HEK293T (cell line): ENCODE measurements at regions not wholly inside any gene's neighbourhood (a gene's known extent, or its start where the extent isn't known, plus 50 kb on each side); places are given as distances from the start of the nearest gene placed in this dataset.
"Not testable (repeated sequence)": the region's sequence is repeated elsewhere in the genome, so short reads cannot be mapped to it uniquely, and the experiment has no call there.

Experiments used
- CTCF ChIA-PET: fragments of 350-600 bp; formaldehyde crosslinking; extraction: SDS; loops from one replicate; lab custom pipeline; 2021; ENCODE audit warnings: antibody characterized with exemption, inconsistent platforms; lab: Yijun Ruan, JAX
- POLR2A ChIA-PET: fragments of 350-600 bp; formaldehyde crosslinking; extraction: SDS; loops from one replicate; lab custom pipeline; 2020; ENCODE audit warnings: antibody characterized with exemption, inconsistent platforms; lab: Yijun Ruan, JAX
- DNase-seq: peaks from one replicate; pipeline ENCODE4 v3.0.0; 2012; ENCODE audit warnings: mixed read lengths; ENCODE audit errors: extremely low spot score
- ARNT ChIP-seq: fragments of 450-650 bp; IDR thresholded peaks from 2 replicates; pipeline ENCODE4 v1.6.1; 2017; ENCODE audit warnings: mild to moderate bottlenecking
- BHLHE40 ChIP-seq: fragments of 450-650 bp; IDR thresholded peaks from 2 replicates; pipeline ENCODE4 v1.6.1; 2016; ENCODE audit warnings: mild to moderate bottlenecking, moderate library complexity, borderline replicate concordance
- CTBP1 ChIP-seq: fragments of 450-650 bp; IDR thresholded peaks from 2 replicates; pipeline ENCODE4 v1.6.1; 2016; ENCODE audit warnings: borderline replicate concordance
- ELF4 ChIP-seq: fragments of 450-650 bp; IDR thresholded peaks from 2 replicates; pipeline ENCODE4 v1.6.1; 2017; ENCODE audit warnings: antibody characterized with exemption
- FOXA1 ChIP-seq: fragments of 450-650 bp; IDR thresholded peaks from 2 replicates; pipeline ENCODE4 v1.6.1; 2016; ENCODE audit warnings: mild to moderate bottlenecking
- FOXK2 ChIP-seq: fragments of 450-650 bp; IDR thresholded peaks from 2 replicates; pipeline ENCODE4 v1.6.1; 2016; ENCODE audit warnings: mild to moderate bottlenecking
- FOXM1 ChIP-seq: fragments of 450-650 bp; IDR thresholded peaks from 2 replicates; pipeline ENCODE4 v1.6.1; 2017; ENCODE audit warnings: mild to moderate bottlenecking, borderline replicate concordance
- HDGF ChIP-seq: fragments of 450-650 bp; IDR thresholded peaks from 2 replicates; pipeline ENCODE4 v1.6.1; 2017; ENCODE audit warnings: antibody characterized with exemption, borderline replicate concordance
- L3MBTL2 ChIP-seq: fragments of 450-650 bp; conservative IDR thresholded peaks from 2 replicates; pipeline ENCODE4 v1.6.1; 2016; ENCODE audit warnings: mild to moderate bottlenecking
- LEF1 ChIP-seq: fragments of 450-650 bp; IDR thresholded peaks from 2 replicates; pipeline ENCODE4 v1.6.1; 2017; ENCODE audit warnings: mild to moderate bottlenecking, borderline replicate concordance
- NFRKB ChIP-seq: fragments of 450-650 bp; IDR thresholded peaks from 2 replicates; pipeline ENCODE4 v1.6.1; 2016; ENCODE audit warnings: mild to moderate bottlenecking, moderate library complexity
- SP1 ChIP-seq: fragments of 450-650 bp; IDR thresholded peaks from 2 replicates; pipeline ENCODE4 v1.6.1; 2017
- SUZ12 ChIP-seq: fragments of 450-650 bp; IDR thresholded peaks from 2 replicates; pipeline ENCODE4 v1.6.1; 2016; ENCODE audit warnings: mild to moderate bottlenecking
- TARDBP ChIP-seq: fragments of 450-650 bp; IDR thresholded peaks from 2 replicates; pipeline ENCODE4 v1.6.1; 2016
- ZNF384 ChIP-seq: fragments of 450-650 bp; IDR thresholded peaks from 2 replicates; pipeline ENCODE4 v1.6.1; 2016
- TF ChIP-seq, protein P1 (sequence below): fragments of 450-650 bp; IDR thresholded peaks from 2 replicates; pipeline ENCODE4 v1.6.1; 2016

DNA sequence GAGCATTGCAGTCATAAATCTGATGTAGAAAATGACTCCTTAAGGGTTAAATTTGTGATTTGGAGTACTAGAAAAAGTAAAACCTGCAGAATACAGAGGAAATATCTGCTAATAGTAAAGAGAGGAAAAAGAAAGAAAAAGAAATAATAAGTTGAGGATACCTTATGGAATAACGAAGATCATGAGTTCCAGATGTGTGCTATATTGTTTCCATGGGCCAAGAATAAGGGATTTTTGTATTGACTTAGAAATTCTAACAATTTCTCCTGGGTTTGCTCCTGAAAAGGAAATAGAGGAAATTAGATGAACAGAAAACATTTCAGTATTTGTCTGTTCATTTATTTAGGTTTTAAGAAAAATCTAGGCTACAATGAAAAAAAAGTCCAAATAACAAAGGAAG lies 115.3 kb downstream of the ALG10B start:
- POLR2A ChIA-PET = no interaction called here
- TF ChIP-seq BHLHE40 (no peak), FOXM1 (no peak), ZNF384 (no peak), FOXA1 (no peak), SUZ12 (no peak), CTBP1 (no peak), TARDBP (no peak)
- CTCF ChIA-PET = no interaction called here
- DNase-seq = no peak

DNA sequence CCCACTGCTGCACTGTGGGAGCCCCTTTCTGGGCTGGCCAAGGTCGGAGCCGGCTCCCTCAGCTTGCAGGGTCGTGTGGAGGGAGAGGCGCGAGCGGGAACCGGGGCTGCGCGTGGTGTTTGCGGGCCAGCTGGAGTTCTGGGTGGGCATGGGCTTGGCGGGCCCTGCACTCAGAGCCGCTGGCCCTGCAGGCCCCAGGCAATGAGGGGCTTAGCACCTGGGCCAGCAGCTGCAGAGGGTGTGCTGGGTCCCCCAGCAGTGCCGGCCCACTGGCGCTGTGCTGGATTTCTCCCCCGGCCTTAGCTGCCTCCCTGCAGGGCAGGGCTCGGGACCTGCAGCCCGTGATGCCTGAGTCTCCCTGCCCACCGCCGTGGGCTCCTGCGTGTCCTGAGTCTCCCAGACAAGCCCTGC lies 125.3 kb downstream of the ALG10B start:
- POLR2A ChIA-PET, DNase-seq, CTCF ChIA-PET: not testable (repeated sequence)

DNA sequence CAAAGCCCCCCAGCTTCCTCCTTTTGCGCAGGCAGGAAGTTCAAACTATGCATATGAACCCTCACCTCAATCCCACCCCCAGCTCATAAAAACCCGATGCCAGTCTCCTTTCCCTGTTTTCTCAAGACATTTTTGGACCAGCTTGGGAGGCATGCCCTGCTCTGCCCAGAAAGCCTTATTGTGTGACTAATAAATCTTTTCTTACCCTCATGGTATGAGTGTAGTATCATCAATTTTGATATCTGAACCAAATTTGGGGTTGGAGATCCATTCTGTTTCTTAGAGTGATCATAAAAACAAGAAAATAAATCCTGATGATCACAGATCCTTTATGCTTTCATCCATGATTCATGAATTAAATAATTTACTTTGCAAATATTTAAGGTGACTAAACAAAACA lies 128.5 kb downstream of the ALG10B start:
- POLR2A ChIA-PET = no interaction called here

DNA sequence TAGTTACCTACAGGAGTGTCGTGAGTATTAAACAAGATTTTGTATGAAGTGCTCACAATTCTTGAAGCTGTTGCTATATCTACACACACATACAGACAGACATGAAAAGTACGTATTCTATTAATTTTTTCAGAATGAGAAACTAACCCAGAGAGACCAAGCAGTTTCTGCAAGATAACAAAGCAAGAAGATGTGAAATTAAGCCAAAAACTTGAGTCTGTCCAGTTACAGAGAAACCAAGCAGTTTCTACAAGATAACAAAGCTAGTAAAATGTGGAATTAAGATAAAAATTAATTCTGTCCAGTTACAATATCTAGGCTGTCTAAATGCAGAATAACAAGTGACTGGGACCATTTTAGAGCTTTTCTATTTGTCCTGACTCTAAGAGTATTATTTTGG lies 132.4 kb downstream of the ALG10B start:
- ChIA-PET CTCF (no interaction called here), POLR2A (no interaction called here)
- DNase-seq = no peak
- no peak for TF ChIP-seq LEF1
- no peak for TF ChIP-seq BHLHE40
- TF ChIP-seq FOXM1 = no peak
- TF ChIP-seq CTBP1 = no peak
- TF ChIP-seq L3MBTL2 = no peak
- TF ChIP-seq, protein P1, sequence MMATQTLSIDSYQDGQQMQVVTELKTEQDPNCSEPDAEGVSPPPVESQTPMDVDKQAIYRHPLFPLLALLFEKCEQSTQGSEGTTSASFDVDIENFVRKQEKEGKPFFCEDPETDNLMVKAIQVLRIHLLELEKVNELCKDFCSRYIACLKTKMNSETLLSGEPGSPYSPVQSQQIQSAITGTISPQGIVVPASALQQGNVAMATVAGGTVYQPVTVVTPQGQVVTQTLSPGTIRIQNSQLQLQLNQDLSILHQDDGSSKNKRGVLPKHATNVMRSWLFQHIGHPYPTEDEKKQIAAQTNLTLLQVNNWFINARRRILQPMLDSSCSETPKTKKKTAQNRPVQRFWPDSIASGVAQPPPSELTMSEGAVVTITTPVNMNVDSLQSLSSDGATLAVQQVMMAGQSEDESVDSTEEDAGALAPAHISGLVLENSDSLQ = no peak
- no peak for TF ChIP-seq ZNF384
- no peak for TF ChIP-seq SP1
- TF ChIP-seq NFRKB = no peak
- TF ChIP-seq ARNT = no peak
- no peak for TF ChIP-seq FOXK2
- no peak for TF ChIP-seq FOXA1
- no peak for TF ChIP-seq ELF4
- TF ChIP-seq SUZ12 = no peak
- no peak for TF ChIP-seq TARDBP
- TF ChIP-seq HDGF = no peak

More for the DNA sequence above, 128.5 kb downstream of the ALG10B start:
- CTCF ChIA-PET = no interaction called here
- TF ChIP-seq LEF1 (no peak), BHLHE40 (no peak), L3MBTL2 (no peak), ELF4 (no peak), FOXA1 (no peak), HDGF (no peak), TARDBP (no peak), SUZ12 (no peak), SP1 (no peak), NFRKB (no peak), CTBP1 (no peak), FOXK2 (no peak), ZNF384 (no peak), ARNT (no peak), FOXM1 (no peak)
- TF ChIP-seq, protein P1 = no peak
- DNase-seq = no peak

DNA sequence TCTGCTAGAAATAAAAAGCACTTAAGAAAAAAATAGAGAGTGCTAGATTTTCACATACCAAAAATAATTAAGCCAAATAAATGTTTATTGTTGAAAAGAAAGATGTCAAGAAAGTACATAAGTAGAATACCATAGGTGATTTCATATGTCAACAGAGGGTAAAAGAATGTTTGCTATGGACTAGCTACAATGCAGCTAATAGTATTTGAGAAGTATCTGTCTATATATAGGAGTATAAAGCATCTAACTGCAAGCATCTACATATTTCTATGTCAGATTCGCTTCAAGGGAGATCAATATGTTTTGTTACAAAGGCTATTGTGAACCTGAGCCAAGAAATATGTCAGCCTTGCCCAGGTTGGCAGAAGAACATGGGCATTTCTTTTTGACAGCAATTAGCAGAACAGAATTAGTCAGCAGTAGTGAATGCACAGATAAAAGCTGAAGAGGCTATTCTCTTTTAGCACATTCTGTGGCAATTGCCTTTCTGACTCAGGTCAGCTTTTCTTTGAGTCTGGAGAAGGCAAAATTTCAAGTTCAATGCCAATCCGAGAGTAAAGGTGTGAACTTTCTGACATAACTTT lies 140.1 kb downstream of the ALG10B start:
- TF ChIP-seq SP1 = no peak
- TF ChIP-seq FOXM1 = no peak
- TF ChIP-seq ELF4 = no peak
- TF ChIP-seq SUZ12 = no peak
- DNase-seq = no peak
- ChIA-PET CTCF (no interaction called here), POLR2A (no interaction called here)

DNA sequence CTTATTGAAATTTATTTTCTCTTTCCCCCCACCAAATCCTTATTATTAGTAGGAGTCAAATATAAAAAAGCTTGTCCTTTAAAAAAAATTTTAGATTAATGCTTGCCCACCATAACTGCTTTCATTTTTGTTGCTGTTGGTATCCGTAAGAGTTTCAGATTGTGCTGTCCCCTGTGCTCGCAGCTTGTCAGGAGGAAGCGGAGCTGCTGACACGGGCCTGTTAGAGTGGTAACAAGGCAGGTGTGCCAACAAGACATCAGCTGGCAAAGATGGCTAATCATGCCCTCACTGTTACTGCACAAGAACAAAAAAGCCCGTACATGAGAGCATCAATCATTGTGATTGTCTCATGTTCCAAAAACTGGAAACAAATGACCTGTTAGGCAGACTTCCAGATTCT lies 148.4 kb downstream of the ALG10B start:
- CTCF ChIA-PET = no interaction called here
- DNase-seq = no peak
- TF ChIP-seq CTBP1 (no peak), BHLHE40 (no peak), TARDBP (no peak), FOXK2 (no peak), L3MBTL2 (no peak), SP1 (no peak), SUZ12 (no peak), ZNF384 (no peak), ELF4 (no peak), HDGF (no peak), FOXM1 (no peak), ARNT (no peak), NFRKB (no peak), LEF1 (no peak), FOXA1 (no peak)
- TF ChIP-seq, protein P1 = no peak
- POLR2A ChIA-PET = no interaction called here

DNA sequence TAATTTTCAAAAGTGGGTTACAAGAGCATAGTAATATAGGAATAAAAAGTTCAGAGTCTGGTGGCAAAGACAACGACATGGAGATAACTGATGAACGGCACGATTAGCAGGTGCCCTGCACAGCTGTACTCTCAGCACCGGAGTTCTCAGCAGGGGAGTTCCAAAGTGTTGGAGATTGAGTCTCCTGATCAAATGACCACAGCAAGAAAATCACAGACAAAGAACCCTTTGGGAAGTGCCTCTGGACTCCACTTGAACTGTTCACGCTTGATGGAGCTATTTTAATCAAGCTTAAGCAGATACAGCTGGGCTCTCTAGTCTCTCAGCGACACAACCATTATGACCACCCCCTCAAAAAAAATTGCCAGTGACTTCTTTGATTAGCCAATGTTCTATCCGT lies 153.1 kb downstream of the ALG10B start:
- TF ChIP-seq FOXM1 (no peak), SUZ12 (no peak), ELF4 (no peak), HDGF (no peak), ZNF384 (no peak), L3MBTL2 (no peak), FOXA1 (no peak)
- POLR2A ChIA-PET = no interaction called here
- CTCF ChIA-PET = no interaction called here
- no peak for DNase-seq
